Endothelial cell (in vitro differentiated cells): ENCODE measurements at regions not wholly inside any gene's neighbourhood (a gene's known extent, or its start where the extent isn't known, plus 50 kb on each side); places are given as distances from the start of the nearest gene placed in this dataset.

Source experiments
- DNase-seq: peaks from one replicate; pipeline ENCODE4 v3.0.0; 2021; ENCODE audit warnings: low spot score
- H3K27ac Mint-ChIP-seq: one replicate; pipeline ENCODE4 v1.8.0; 2021; ENCODE audit warnings: mixed read lengths, inconsistent platforms; ENCODE audit not compliant: unreplicated experiment
- H3K27me3 Mint-ChIP-seq: one replicate; pipeline ENCODE4 v1.8.0; 2021; ENCODE audit warnings: mild to moderate bottlenecking, moderate library complexity, mixed read lengths, inconsistent platforms; ENCODE audit not compliant: unreplicated experiment
- H3K36me3 Mint-ChIP-seq: one replicate; pipeline ENCODE4 v1.8.0; 2021; ENCODE audit warnings: mild to moderate bottlenecking, low read depth, mixed read lengths, inconsistent platforms; ENCODE audit not compliant: unreplicated experiment
- H3K4me1 Mint-ChIP-seq: one replicate; pipeline ENCODE4 v1.8.0; 2021; ENCODE audit warnings: mild to moderate bottlenecking, mixed read lengths, inconsistent platforms; ENCODE audit not compliant: unreplicated experiment
- H3K4me3 Mint-ChIP-seq: one replicate; pipeline ENCODE4 v1.8.0; 2021; ENCODE audit warnings: mild to moderate bottlenecking, mixed read lengths, inconsistent platforms; ENCODE audit not compliant: unreplicated experiment
- H3K9me3 Mint-ChIP-seq: one replicate; pipeline ENCODE4 v1.8.0; 2021; ENCODE audit warnings: mixed read lengths, inconsistent platforms; ENCODE audit not compliant: unreplicated experiment
- TF ChIP-seq, protein P1 (sequence below): fragments of 200-600 bp; sonication (generic); IDR thresholded peaks from one replicate; pipeline ENCODE4 v1.5.0; 2021; ENCODE audit warnings: antibody characterized with exemption; ENCODE audit not compliant: unreplicated experiment

DNA sequence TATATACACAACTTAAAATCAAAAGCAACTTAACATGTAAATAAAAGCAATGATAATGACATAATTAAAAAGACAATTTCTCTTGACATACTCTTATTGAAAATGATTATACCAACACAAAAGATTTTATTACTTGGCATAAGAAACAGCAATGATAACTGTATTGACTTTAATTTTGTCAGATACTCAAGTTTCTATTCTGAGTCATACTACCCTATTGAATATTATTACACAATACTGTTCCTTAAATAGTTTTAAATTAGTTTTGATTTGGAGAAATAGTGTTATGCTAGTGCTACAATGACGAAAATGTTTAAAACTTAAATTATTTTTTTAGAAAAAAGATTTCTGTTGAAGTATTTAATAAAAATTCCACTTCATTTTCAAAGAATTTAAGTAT lies 1319.3 kb upstream of the C9orf72 start:
- Mint-ChIP-seq H3K4me1 (peaks cover 20% of the 10 kb centered on the region), H3K4me3 (no peak overlapping the region), H3K27ac (no peak overlapping the region), H3K36me3 (no peaks in the 10 kb centered on the region), H3K27me3 (no peaks in the 10 kb centered on the region), H3K9me3 (no peaks in the 10 kb centered on the region)
- TF ChIP-seq, protein P1, sequence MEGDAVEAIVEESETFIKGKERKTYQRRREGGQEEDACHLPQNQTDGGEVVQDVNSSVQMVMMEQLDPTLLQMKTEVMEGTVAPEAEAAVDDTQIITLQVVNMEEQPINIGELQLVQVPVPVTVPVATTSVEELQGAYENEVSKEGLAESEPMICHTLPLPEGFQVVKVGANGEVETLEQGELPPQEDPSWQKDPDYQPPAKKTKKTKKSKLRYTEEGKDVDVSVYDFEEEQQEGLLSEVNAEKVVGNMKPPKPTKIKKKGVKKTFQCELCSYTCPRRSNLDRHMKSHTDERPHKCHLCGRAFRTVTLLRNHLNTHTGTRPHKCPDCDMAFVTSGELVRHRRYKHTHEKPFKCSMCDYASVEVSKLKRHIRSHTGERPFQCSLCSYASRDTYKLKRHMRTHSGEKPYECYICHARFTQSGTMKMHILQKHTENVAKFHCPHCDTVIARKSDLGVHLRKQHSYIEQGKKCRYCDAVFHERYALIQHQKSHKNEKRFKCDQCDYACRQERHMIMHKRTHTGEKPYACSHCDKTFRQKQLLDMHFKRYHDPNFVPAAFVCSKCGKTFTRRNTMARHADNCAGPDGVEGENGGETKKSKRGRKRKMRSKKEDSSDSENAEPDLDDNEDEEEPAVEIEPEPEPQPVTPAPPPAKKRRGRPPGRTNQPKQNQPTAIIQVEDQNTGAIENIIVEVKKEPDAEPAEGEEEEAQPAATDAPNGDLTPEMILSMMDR: no peak
- no peak for DNase-seq

DNA sequence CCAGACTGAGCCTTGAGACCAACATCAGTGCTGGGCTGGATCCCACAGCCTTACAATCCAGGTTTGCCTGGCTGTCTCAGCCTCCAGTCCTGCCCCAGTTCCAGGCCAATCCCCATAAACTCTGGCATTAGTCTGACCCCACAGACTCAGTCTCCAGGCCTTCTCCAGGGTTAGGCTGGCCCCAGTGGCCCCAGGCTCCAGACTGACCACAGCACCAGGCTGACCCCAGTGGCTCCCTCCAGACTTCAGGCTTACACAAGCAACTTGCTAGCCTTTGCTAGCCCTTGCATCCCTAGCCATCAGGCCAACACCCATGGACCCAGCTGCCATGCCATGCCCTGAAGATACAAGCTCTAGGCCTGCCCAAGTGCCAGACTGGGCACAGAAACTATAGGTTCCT lies 1326.0 kb upstream of the C9orf72 start:
- no peaks in the 10 kb centered on the region for H3K36me3 Mint-ChIP-seq
- H3K4me1 Mint-ChIP-seq: peaks cover 3% of the 10 kb centered on the region
- no peak overlapping the region for H3K4me3 Mint-ChIP-seq
- no peak for DNase-seq
- H3K27ac Mint-ChIP-seq: no peak overlapping the region
- no peaks in the 10 kb centered on the region for H3K27me3 Mint-ChIP-seq
- H3K9me3 Mint-ChIP-seq: no peaks in the 10 kb centered on the region
- TF ChIP-seq, protein P1: no peak

DNA sequence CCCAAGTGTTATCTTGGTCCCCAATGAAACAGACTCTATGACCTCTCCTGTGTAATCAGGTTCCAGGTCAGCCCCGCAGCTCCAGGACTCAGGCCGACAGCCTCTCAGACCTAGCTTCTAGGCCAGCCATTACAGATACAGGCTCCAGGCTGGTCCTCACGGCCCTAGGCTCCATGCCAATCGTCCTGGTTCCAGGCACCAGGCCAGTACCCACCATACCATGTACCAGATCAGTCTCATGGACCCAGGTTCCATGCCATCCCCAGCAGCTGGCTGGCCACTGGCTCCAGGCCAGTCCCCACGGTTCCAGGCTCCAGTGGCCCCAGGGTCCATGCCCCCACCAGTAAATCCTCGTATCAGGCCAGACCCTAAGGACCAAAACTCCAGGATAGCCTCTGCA lies 1326.6 kb upstream of the C9orf72 start:
- Mint-ChIP-seq H3K4me3 (no peak overlapping the region), H3K36me3 (no peaks in the 10 kb centered on the region), H3K4me1 (peaks cover 3% of the 10 kb centered on the region), H3K9me3 (no peaks in the 10 kb centered on the region), H3K27me3 (no peaks in the 10 kb centered on the region), H3K27ac (no peak overlapping the region)
- TF ChIP-seq, protein P1: no peak
- no peak for DNase-seq

DNA sequence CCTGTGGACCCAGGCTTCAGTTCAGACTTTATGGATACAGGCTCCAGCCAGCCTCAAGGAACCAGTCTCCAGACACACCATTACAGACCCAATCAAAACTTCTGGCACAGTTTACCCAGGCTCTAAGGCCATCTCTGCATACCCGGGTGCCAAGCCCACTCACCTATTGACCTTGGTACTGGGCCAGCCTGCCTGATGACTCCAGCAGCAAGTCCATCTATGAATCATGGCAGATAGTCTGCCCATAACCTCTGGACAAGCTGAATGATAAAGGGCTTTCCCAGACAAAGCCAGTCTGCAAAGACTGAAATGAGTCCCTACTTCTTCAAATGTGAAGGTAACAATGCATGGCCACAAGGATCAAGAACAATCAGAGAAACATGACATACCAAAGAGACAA lies 1327.1 kb upstream of the C9orf72 start:
- Mint-ChIP-seq H3K36me3 (no peaks in the 10 kb centered on the region), H3K4me1 (peaks cover 3% of the 10 kb centered on the region), H3K27me3 (no peaks in the 10 kb centered on the region), H3K9me3 (no peaks in the 10 kb centered on the region), H3K27ac (no peak overlapping the region), H3K4me3 (no peak overlapping the region)
- TF ChIP-seq, protein P1: no peak
- no peak for DNase-seq

DNA sequence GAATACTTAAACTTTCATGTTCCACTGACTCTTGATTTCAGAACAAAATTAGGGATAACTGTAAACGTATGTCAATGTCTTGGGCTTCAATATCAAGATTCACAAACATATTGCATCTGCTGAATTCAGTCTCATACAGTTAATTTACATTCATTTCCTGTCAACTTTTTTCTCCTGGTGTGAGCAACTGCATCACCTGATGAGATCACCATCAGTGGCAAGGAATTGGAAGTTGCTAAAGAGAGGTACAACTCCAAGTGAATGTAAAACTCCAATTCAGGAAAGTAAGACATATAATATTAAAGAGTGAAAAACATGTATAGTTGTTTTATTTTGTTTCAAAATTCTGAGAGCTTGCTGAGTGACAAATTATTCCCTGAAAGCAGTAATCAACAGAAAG lies 1336.2 kb upstream of the C9orf72 start:
- Mint-ChIP-seq H3K9me3 (no peaks in the 10 kb centered on the region), H3K36me3 (no peaks in the 10 kb centered on the region)

More for the DNA sequence above, 1336.2 kb upstream of the C9orf72 start:
- no peaks in the 10 kb centered on the region for H3K27me3 Mint-ChIP-seq
- no peak overlapping the region for H3K27ac Mint-ChIP-seq
- no peaks in the 10 kb centered on the region for H3K4me1 Mint-ChIP-seq
- DNase-seq: no peak
- no peak overlapping the region for H3K4me3 Mint-ChIP-seq
- TF ChIP-seq, protein P1: no peak
